ENCODE measurements at regions not wholly inside any gene's neighbourhood (a gene's known extent, or its start where the extent isn't known, plus 50 kb on each side); places are given as distances from the start of the nearest gene placed in this dataset.
"Not testable (repeated sequence)": the region's sequence is repeated elsewhere in the genome, so short reads cannot be mapped to it uniquely, and the experiment has no call there.

DNA sequence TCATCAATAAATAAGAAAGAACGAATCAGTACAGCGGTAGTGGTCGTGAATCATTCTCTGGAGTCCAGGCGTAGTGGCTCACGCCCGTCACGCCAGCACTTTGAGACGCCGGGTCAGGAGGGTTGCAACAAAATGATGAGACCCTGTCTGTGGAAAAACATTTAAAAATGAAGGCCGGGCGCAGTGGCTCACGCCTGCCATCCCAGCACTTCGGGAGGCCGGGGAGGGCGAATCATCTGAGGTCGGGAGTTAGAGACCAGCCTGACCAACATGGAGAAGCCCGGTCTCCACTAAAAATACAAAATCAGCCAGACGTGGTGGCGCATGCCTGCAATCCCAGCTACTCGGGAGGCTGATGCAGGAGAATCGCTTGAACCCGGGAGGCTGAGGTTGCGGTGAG, 111.8 kb upstream of the ANKRD30BL start:
- not testable (repeated sequence) for DNase-seq

DNA sequence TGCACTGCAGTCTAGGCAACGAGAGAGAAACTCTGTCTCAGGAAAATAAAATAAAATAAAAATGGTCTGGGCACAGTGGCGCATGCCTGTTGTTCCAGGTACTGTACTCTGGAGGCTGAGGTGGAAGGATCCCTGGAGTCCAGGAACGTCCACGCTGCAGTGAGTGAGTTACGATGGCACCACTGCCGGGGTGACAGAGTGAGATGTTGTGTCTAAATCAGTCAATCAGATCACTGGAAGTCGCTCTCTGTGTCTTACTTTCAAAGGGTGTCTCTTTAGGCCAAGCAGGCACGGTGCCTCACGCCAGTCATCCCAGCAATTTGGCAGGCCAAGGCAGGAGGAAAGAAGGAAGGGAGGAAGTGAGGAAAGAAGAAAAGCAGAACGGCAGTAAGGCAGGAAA, 112.2 kb upstream of the ANKRD30BL start:
- DNase-seq = no peak

GRCh38 chr2:132275396-132275795, 113.6 kb upstream of the ANKRD30BL start:
- DNase-seq = no peak

- no peak for DNase-seq
Measured at GRCh38 chr2:132276571-132276981, 114.8 kb upstream of the ANKRD30BL start.

- no peak for DNase-seq
Measured at GRCh38 chr2:132278267-132278666, 116.5 kb upstream of the ANKRD30BL start.

GRCh38 chr2:132279344-132279743, 117.6 kb upstream of the ANKRD30BL start:
- no peak for DNase-seq

DNA sequence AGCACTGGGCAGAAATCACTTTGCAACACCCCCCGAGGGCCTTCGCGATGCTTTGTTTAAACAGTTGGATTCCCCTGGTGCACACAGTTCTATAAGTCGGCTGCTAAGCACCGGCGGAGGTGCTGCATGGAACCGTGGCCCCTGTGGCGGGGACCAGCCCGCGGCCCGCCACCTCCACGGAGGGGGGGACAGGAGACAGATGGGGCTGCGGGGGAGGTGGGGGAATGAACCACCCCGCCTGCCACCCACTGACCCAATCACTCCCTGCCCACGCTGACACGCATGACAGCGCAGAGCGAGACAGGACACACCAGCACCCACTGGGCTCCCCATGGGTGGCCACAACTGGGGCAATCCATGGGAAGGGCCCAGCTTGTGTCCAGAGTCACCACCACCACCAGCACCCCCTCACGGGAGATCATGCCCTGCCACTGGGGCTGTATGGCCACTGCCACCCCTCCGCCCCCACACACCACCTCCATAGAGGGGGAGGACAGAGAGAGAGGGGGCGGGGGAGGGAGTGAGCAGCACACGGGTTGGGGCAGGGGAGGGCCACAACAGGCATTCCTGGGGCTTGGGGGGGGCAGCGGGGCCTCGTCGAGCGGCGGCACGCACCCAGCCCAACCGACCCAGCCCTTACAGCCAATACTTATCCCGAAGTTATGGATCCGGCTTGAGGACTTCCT, 118.3 kb upstream of the ANKRD30BL start:
- DNase-seq = no peak

DNA sequence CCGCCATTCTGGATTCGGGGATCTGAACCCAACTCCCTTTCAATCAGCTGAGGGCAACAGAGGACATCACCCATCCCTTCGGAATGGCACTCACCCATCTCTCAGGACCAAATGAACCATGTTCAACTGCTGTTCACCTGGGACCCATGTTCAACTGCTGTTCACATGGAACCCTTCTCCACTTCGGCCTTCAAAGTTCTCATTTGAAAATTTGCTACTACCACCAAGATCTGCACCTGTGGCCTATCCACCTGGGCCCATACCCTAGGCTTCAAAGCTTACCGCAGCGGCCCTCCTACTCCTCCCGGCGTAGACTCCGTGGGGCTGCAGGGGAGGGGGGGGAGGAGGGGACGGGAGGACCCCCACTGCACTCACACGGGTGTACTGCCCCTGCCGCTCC, 119.2 kb upstream of the ANKRD30BL start:
- DNase-seq = no peak

- not testable (repeated sequence) for DNase-seq
Measured at GRCh38 chr2:132282104-132282503, 120.4 kb upstream of the ANKRD30BL start.

DNA sequence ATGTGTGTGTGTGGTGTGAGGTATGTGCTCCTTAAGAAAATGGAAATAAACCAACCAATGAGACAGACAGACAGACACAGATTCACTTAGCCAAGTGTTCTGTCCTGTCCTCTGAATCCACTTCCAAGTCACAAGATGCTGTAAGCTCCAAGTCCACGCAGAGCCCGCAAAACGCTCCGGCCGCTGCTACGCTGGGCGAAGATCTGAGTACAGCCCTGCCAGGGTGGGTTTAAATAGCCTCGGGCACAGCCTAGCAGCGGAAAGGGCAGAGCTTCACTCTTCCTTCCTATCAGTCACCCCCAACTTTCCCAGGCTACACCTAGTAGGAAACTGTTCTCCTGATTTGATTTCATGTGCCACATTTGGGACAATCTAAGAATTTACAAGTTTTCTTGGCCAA, 121.2 kb upstream of the ANKRD30BL start:
- no peak for DNase-seq

GRCh38 chr2:132286289-132286911, 124.6 kb upstream of the ANKRD30BL start:
- not testable (repeated sequence) for DNase-seq

- not testable (repeated sequence) for DNase-seq
Measured at GRCh38 chr2:132287910-132288309, 126.2 kb upstream of the ANKRD30BL start.

DNA sequence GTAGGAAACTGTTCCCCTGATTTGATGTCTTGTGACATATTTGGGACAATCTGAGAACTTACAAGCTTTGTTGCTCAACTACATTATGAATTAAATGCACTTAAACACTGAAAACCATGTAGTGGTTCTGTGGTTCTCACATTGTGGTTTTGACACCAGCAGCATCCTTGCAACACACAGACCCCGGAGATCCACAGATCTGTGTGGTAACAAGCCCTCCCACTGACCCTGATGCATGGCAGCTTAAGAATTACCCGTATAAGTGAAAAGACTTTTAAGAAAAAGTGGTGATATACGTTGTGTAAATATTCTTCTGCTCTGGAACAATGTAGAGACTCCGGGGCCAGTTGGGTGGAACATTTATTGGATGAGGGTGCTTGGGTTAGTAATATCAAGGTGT, 127.4 kb upstream of the ANKRD30BL start:
- DNase-seq = not testable (repeated sequence)

DNA sequence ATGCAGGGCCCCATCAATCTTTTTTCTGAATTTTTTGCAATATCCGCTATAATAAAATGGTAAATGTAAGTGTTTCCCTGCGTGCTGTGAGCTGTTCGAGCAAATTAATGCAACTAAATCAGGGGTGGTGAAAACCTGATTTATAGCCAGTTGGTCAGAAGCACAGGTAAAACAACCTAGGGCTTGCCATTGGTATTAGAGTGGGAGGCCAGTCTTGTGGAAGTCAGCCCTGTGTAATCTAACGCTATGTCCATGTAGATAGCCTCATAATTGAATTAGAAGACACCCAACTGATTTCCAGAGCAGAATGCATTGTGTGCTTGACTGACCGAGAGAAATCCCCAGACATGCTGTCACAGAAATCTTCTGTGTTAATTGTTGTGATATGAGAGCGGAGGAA, 126.8 kb upstream of the GPR39 start:
- not testable (repeated sequence) for DNase-seq

DNA sequence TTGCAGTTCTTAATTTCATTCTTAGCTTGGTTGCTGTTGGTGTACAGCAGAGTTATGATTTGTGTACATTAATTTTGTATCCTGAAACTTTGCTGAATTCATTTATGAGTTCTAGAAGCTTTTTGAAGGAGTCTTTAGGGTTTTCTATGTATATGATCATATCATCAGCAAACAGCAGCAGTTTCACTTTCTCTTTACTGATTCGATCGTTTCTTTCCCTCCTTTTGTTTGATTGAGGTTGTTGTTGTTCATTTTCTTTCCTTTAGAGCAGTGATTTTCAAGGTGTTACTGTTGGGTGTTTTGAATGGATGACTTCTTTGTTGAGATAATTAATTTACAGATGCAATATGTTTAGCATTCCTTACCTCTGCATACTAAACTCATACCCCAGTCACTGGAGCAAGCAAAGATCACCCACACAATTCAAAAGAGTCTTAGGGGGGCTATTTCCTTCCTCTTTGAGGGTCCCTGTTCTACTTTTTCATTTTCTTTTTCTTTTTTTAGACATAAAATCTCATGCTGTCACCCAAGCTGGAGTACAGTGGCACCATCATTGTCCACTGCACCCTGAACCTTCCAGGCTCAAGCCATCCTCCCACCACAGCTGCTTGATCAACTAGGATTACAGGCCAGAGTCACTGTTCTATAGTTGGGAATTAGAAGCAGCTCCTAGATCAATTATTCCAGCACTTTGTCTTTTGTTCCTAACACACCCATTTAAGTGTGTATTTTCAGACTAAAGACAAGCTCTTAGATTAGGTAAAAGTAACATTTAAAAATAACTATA, 115.8 kb upstream of the GPR39 start:
- DNase-seq = not testable (repeated sequence)

GRCh38 chr2:132304661-132305380, 111.8 kb upstream of the GPR39 start:
- DNase-seq = not testable (repeated sequence)

GRCh38 chr2:132307613-132308198, 108.9 kb upstream of the GPR39 start:
- DNase-seq = not testable (repeated sequence)

GRCh38 chr2:132309203-132309602, 107.4 kb upstream of the GPR39 start:
- DNase-seq = not testable (repeated sequence)

DNA sequence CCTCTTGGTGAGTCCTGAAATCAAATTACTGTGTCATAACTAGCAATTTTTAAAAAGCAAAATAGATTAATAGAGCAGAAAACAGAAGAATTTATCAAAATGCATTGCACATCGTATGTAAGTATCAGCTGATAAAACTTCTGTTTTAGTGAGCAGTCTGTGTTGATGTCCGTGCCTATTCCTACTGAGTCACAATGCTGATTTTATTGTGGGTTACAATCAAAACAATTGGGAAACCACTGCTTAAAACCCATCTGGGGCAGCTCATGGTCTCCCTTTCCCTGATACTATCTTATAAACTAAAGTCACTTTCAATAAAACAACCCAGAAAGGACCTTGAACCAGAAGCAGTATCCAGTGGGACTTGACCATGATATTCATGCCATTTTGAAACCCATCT, 101.1 kb upstream of the GPR39 start:
- DNase-seq = not testable (repeated sequence)

GRCh38 chr2:132317026-132317680, 99.5 kb upstream of the GPR39 start:
- DNase-seq = not testable (repeated sequence)

DNA sequence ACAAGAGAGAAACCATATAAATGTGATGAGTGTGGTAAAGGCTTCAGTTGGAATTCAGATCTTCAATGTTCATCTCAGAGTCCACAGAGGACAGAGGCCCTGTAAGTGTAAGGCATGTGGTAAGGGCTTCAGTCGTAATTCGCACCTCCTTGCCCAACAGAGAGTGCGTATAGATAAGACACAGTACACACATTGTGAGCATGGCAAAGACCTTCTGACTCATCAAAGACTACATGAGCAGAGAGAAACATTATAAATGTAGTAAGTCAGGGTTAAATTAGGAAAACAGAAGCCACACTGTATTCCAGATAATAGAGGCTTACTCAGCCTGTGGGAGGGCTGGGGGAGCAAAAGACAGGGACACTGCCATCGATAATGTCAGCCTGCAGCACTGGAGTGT, 98.1 kb upstream of the GPR39 start:
- not testable (repeated sequence) for DNase-seq

DNA sequence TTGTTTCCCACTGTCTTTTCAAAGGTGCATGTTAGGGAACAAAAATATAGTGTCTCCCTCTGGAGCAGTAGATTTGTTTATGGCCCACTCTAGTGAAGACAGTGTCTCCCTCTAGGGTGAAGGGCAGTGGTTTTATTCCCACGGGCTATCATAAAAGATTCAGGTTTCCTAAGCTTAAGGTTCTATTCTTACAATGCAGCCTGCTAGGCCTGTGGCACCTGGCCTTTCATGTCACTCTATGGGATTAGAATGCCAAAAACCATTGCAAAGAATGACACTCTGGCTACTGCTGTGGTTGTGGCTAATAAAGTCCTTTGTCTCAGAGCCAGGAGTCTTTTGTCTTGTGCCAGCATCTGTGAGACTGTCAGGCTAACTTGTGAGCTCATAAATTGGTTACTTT, 92.6 kb upstream of the GPR39 start:
- not testable (repeated sequence) for DNase-seq
